Kidney epithelial cell (primary cell): ENCODE measurements at regions not wholly inside any gene's neighbourhood (a gene's known extent, or its start where the extent isn't known, plus 50 kb on each side); places are given as distances from the start of the nearest gene placed in this dataset.

Source experiments
- DNase-seq: peaks from one replicate; pipeline ENCODE4 v3.0.0-alpha.2; 2010; ENCODE audit warnings: low read depth
- H3K27me3 ChIP-seq: 2 replicates; pipeline ENCODE4 v1.6.0; 2011; ENCODE audit warnings: low read length; ENCODE audit not compliant: control insufficient read depth, insufficient read depth
- H3K36me3 ChIP-seq: 2 replicates; pipeline ENCODE4 v1.5.1; 2011; ENCODE audit warnings: low read length; ENCODE audit not compliant: control insufficient read depth, insufficient read depth
- H3K4me3 ChIP-seq: 2 replicates; pipeline ENCODE4 v1.5.1; 2011; ENCODE audit warnings: low read depth, mild to moderate bottlenecking, control low read depth, low read length
- TF ChIP-seq, protein P1 (sequence below): IDR thresholded peaks from 2 replicates; pipeline ENCODE4 v1.5.1; 2011; ENCODE audit warnings: mild to moderate bottlenecking, moderate library complexity, low read length, control low read depth, inconsistent platforms; ENCODE audit not compliant: insufficient read depth, poor library complexity, severe bottlenecking

DNA sequence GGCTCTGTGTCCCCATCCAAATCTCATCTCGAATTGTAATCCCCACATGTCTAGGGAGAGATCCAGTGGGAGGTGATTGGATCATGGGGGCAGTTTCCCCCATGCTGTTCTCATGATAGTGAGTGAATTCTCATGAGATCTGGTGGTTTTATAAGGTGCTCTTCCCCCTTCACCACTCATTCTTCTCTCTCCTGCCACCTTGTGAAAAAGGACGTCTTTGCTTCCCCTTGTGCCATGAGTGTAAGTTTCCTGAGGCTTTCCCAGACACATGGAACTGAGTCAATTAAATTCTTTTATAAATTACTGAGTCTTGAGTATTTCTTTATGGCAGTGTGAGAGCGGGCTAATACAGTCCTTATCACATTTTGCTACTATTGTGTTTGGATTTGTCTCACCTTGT is 177.6 kb upstream of the SLC39A10 start:
- Histone ChIP-seq H3K27me3 (no peaks in the 10 kb centered on the region), H3K4me3 (no peak overlapping the region), H3K36me3 (no peaks in the 10 kb centered on the region)
- DNase-seq = no peak
- TF ChIP-seq, protein P1, sequence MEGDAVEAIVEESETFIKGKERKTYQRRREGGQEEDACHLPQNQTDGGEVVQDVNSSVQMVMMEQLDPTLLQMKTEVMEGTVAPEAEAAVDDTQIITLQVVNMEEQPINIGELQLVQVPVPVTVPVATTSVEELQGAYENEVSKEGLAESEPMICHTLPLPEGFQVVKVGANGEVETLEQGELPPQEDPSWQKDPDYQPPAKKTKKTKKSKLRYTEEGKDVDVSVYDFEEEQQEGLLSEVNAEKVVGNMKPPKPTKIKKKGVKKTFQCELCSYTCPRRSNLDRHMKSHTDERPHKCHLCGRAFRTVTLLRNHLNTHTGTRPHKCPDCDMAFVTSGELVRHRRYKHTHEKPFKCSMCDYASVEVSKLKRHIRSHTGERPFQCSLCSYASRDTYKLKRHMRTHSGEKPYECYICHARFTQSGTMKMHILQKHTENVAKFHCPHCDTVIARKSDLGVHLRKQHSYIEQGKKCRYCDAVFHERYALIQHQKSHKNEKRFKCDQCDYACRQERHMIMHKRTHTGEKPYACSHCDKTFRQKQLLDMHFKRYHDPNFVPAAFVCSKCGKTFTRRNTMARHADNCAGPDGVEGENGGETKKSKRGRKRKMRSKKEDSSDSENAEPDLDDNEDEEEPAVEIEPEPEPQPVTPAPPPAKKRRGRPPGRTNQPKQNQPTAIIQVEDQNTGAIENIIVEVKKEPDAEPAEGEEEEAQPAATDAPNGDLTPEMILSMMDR = no peak

DNA sequence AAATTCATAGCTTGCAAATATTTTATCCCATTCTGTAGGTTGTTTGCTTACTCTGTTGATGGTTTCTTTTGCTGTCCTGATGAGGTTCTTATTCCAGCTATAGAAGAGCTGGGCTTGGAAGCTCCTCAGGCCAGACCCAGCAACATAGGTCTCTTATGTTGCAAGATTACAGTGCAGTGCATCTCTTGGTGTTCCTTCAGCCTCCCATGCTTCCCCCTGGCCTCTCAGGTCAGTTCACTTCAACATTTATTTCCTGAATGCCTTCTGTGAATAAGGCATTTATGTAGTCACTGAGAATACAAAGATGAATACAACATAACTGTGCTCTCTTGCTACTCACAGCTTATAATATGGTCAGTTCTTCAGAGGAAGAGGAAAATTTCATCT is 179.0 kb upstream of the SLC39A10 start:
- no peak for DNase-seq
- Histone ChIP-seq H3K4me3 (no peak overlapping the region), H3K36me3 (no peaks in the 10 kb centered on the region), H3K27me3 (no peaks in the 10 kb centered on the region)
- TF ChIP-seq, protein P1 = no peak

DNA sequence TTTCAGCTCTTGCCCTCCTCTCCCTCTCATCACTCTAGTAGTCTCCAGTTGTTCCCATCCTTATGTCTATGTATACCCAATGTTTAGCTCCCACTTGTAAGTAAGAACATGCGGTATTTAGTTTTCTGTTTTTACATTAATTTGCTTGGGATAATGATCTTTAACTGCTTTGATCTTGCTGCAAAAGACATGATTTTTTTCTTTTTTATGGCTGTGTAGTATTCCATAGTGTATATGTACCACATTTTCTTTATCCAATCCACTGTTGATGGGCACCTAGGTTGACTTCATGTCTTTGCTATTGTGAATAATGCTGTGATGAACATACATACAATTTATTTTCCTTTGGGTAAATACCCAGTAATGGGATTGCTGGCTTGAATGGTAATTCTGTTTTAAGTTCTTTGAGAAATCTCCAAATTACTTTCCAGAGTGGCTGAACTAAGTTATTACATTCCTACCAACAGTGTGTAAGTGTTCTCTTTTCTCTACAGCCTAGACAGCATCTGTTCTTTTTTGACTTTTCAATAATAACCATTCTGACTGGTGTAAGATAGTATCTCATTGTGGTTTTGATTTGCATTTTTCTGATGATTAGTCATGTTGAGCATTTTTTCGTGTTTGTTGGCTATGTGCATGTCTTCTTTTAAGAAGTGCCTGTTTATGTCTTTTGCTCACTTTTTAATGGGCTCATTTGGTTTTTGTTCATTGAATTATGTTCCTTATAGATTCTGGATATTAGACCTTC is 179.6 kb upstream of the SLC39A10 start:
- TF ChIP-seq, protein P1 = no peak
- H3K36me3 ChIP-seq = no peaks in the 10 kb centered on the region
- no peaks in the 10 kb centered on the region for H3K27me3 ChIP-seq
- H3K4me3 ChIP-seq = no peak overlapping the region
- no peak for DNase-seq

DNA sequence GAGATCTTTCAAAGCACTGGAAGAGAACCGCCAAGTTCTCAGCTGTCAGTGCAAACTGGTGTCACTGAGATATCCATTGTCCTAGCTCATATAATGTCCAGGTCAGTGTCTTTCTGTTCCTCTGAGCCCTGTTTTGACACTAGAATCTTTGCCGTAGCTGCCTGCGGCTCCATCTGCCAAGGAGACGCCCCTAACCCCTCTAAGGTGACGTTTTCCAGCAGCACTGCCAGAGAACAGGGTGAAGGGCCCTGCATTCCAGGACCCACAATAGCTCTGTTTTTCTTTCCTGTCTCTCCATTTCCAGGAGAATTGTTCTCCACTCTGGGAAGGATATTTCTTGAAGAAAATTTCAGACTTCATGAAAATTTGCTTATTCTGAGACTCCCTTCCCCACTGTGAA is 181.7 kb upstream of the SLC39A10 start:
- no peak for DNase-seq
- no peaks in the 10 kb centered on the region for H3K27me3 ChIP-seq
- no peak overlapping the region for H3K4me3 ChIP-seq
- TF ChIP-seq, protein P1 = no peak
- H3K36me3 ChIP-seq = no peaks in the 10 kb centered on the region

DNA sequence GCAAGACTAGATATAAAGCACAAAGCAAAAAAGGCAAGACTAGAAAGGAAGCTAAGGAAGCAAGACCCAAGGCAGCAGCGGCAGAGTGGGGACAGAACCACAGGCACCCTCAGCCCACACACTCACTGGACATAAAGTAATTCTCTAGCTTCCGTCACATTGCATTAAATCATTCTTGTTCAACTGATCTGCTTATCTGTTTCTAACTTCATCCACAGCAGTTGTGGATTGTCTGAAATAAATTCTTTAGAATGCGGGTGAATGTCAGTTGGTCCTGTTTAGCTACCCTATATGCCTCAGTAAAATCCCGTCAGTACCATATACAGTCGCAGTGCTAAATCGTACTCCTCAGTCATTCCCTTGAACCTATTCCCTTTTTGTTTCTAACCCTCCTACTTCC is 183.2 kb upstream of the SLC39A10 start:
- TF ChIP-seq, protein P1 = no peak
- Histone ChIP-seq H3K27me3 (no peaks in the 10 kb centered on the region), H3K4me3 (no peak overlapping the region), H3K36me3 (no peaks in the 10 kb centered on the region)
- no peak for DNase-seq
